Raji (cell line): ENCODE measurements at regions not wholly inside any gene's neighbourhood (a gene's known extent, or its start where the extent isn't known, plus 50 kb on each side); places are given as distances from the start of the nearest gene placed in this dataset.

Source experiments
- POLR2A ChIP-seq: IDR thresholded peaks from 2 replicates; pipeline ENCODE4 v1.6.1; 2011; ENCODE audit warnings: low read depth, low read length, control low read depth; ENCODE audit not compliant: insufficient read depth

GRCh38 chr2:5985536-5986385, 293.6 kb downstream of the SOX11 start:
- no peak for TF ChIP-seq POLR2A

- no peak for TF ChIP-seq POLR2A
These were observed 294.9 kb downstream of the SOX11 start for GRCh38 chr2:5986801-5987787.

- TF ChIP-seq POLR2A: no peak
These were observed 295.9 kb downstream of the SOX11 start for GRCh38 chr2:5988120-5988519.

GRCh38 chr2:5990086-5990485, 297.9 kb downstream of the SOX11 start:
- no peak for TF ChIP-seq POLR2A

- TF ChIP-seq POLR2A: no peak
These were observed 299.3 kb downstream of the SOX11 start for GRCh38 chr2:5991305-5991968.

- TF ChIP-seq POLR2A: no peak
These were observed 303.6 kb downstream of the SOX11 start for GRCh38 chr2:5995832-5996231.

- no peak for TF ChIP-seq POLR2A
These were observed 316.0 kb downstream of the SOX11 start for GRCh38 chr2:6008186-6008585.

GRCh38 chr2:6008726-6009125, 316.5 kb downstream of the SOX11 start:
- TF ChIP-seq POLR2A: no peak

- no peak for TF ChIP-seq POLR2A
These were observed 318.0 kb downstream of the SOX11 start for GRCh38 chr2:6010163-6010562.

GRCh38 chr2:6011921-6012320, 319.7 kb downstream of the SOX11 start:
- no peak for TF ChIP-seq POLR2A

GRCh38 chr2:6017736-6018286, 325.6 kb downstream of the SOX11 start:
- no peak for TF ChIP-seq POLR2A

GRCh38 chr2:6024229-6024628, 332.0 kb downstream of the SOX11 start:
- no peak for TF ChIP-seq POLR2A

- TF ChIP-seq POLR2A: no peak
These were observed 332.6 kb downstream of the SOX11 start for GRCh38 chr2:6024784-6025183.

- TF ChIP-seq POLR2A: no peak
These were observed 333.2 kb downstream of the SOX11 start for GRCh38 chr2:6025391-6025790.

GRCh38 chr2:6027066-6027465, 334.9 kb downstream of the SOX11 start:
- TF ChIP-seq POLR2A: no peak

- no peak for TF ChIP-seq POLR2A
These were observed 339.1 kb downstream of the SOX11 start for GRCh38 chr2:6031200-6031867.
